HCT116 (cell line): ENCODE measurements at regions not wholly inside any gene's neighbourhood (a gene's known extent, or its start where the extent isn't known, plus 50 kb on each side); places are given as distances from the start of the nearest gene placed in this dataset.

ENCODE experiments used
- ATF3 ChIP-seq: IDR thresholded peaks from 2 replicates; pipeline ENCODE4 v1.6.1; 2012
- CEBPB ChIP-seq: IDR thresholded peaks from 2 replicates; pipeline ENCODE4 v1.6.1; 2012; ENCODE audit warnings: low read depth
- CTCF ChIP-seq, 3 experiments: fragments of 200-600 bp in 1 of 3; sonication (generic) in 1 of 3; IDR thresholded peaks in 2 of 3; conservative IDR thresholded peaks in 1 of 3; 2 replicates each; pipeline ENCODE4 v1.5.1; 2012 to 2017; ENCODE audit warnings: low read depth in 2 of 3, low read length in 2 of 3, antibody characterized with exemption in 1 of 3, borderline replicate concordance in 1 of 3, control low read depth in 1 of 3, mild to moderate bottlenecking in 1 of 3, mixed read lengths in 1 of 3, mixed run types in 1 of 3, moderate library complexity in 1 of 3; ENCODE audit not compliant: insufficient read depth in 1 of 3
- EZH2 ChIP-seq: fragments of 200-600 bp; sonication (generic); IDR thresholded peaks from 2 replicates; pipeline ENCODE4 v1.6.1; 2017; ENCODE audit warnings: antibody characterized with exemption, mixed run types
- POLR2A ChIP-seq: IDR thresholded peaks from 2 replicates; pipeline ENCODE4 v1.7.0; 2011; ENCODE audit warnings: borderline replicate concordance; ENCODE audit not compliant: insufficient read depth, insufficient read length; ENCODE audit errors: extremely low read depth
- REST ChIP-seq: IDR thresholded peaks from 2 replicates; pipeline ENCODE4 v1.6.1; 2012; ENCODE audit warnings: low read depth
- SIN3A ChIP-seq: IDR thresholded peaks from 2 replicates; pipeline ENCODE4 v1.6.1; 2012; ENCODE audit warnings: low read depth
- ZBTB33 ChIP-seq: IDR thresholded peaks from 2 replicates; pipeline ENCODE4 v1.6.1; 2011; ENCODE audit warnings: mild to moderate bottlenecking, low read length, moderate library complexity; ENCODE audit not compliant: insufficient replicate concordance; ENCODE audit errors: extremely low read depth

- peak in 2 of 3 experiments; percentile 14 to 28; a peak in 2 of 6 replicates for TF ChIP-seq CTCF (IDR thresholded peaks at IDR 0.05 in 2 of 3, conservative IDR thresholded peaks at IDR 0.05 in 1 of 3; ENCODE audit: borderline replicate concordance in 1 of 3, insufficient read depth in 1 of 3, low read depth in 2 of 3, low read length in 2 of 3)
- no peak for TF ChIP-seq CEBPB
- no peak for TF ChIP-seq POLR2A
- no peak for TF ChIP-seq ZBTB33
- no peak for TF ChIP-seq EZH2
- no peak for TF ChIP-seq REST
- TF ChIP-seq ATF3: no peak
- TF ChIP-seq SIN3A: no peak
Observed at GRCh38 chr1:221440658-221441057, 301.2 kb downstream of the DUSP10 start.
